GM19463 (cell line): ENCODE measurements at regions not wholly inside any gene's neighbourhood (a gene's known extent, or its start where the extent isn't known, plus 50 kb on each side); places are given as distances from the start of the nearest gene placed in this dataset.
"Not testable (repeated sequence)": the region's sequence is repeated elsewhere in the genome, so short reads cannot be mapped to it uniquely, and the experiment has no call there.

ENCODE experiments used
- ATAC-seq: cut with Tn5 transposase; IDR thresholded peaks from one replicate; pipeline ENCODE4 v1.9.1; 2021; ENCODE audit warnings: mild to moderate bottlenecking, moderate library complexity; ENCODE audit not compliant: unreplicated experiment

- no peak for ATAC-seq
Measured at GRCh38 chr19:28640506-28640905, 572.4 kb downstream of the UQCRFS1 start.

GRCh38 chr19:28638445-28638844 is 574.5 kb downstream of the UQCRFS1 start:
- ATAC-seq, result no peak

GRCh38 chr19:28636706-28637105 is 576.2 kb downstream of the UQCRFS1 start:
- ATAC-seq, result no peak

DNA sequence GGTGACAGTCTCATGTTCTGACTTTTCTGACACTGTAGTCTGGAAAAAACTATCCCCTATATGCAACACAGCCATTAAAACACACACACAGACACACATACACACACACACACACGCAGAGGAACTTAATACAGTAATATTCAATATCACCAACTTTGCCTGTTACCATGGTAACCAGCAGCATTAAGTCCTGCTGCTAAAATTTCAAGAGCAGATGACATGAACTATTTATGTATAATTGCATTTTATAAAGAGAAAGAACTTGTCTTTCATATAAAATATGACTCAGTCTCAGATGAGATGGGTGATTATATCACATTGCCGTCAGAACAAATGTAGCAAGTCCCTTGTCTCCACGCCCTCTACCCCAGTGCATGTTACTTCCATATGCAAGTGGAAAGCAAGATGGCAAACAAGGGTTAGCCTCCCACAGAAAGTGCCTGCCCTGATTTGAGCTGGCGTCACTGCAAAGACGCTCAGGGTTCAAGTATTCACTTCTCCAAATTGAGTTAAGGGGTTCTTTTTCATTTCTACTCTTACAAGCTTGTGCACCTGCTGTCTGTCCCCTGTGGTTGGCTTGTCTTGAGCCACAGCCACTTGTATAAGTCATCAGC is 576.8 kb downstream of the UQCRFS1 start:
- no peak for ATAC-seq

- no peak for ATAC-seq
Measured at GRCh38 chr19:28634837-28635236, 578.1 kb downstream of the UQCRFS1 start.

- no peak for ATAC-seq
Measured at GRCh38 chr19:28634019-28634328, 579.0 kb downstream of the UQCRFS1 start.

GRCh38 chr19:28633319-28634018 is 579.5 kb downstream of the UQCRFS1 start:
- no peak for ATAC-seq

- ATAC-seq, result peak; percentile 65
Measured at GRCh38 chr19:28632371-28633080, 580.4 kb downstream of the UQCRFS1 start.

DNA sequence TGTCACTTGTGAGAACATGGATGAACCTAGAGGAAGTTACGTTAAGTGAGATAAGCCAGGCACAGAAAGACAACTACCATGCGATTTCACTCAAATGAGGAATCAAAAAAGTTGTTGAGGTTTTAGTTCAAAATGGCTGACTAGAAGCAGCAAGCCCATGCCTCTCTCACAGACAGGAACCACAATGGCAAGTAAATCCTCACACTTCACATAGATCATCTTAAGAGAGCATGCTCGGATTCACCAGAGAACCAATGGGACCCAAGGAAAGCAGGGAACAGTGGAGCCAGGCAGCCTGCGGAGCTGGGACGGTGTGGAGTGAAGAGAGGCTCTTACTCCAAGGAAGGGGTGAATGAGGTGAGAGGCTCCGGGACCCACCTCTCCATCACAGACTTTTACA is 581.0 kb downstream of the UQCRFS1 start:
- no peak for ATAC-seq

DNA sequence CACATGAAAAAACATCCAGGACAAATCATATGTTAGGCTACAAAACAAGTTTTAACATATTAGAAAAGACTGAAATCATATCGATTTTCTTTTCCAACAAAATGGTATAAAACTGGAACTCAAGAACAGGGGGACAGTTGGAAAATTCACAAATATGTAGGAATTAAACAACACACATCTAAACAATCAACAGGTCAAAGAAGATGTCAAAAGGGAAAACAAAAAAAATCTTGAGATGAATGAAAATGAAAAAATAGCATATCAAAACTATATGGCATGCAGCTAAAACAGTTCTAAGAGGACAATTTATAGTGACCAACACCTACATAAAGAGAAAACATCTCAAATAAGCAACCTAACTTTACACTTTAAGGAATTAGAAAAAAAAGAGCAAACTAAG is 585.3 kb downstream of the UQCRFS1 start:
- ATAC-seq, result no peak

DNA sequence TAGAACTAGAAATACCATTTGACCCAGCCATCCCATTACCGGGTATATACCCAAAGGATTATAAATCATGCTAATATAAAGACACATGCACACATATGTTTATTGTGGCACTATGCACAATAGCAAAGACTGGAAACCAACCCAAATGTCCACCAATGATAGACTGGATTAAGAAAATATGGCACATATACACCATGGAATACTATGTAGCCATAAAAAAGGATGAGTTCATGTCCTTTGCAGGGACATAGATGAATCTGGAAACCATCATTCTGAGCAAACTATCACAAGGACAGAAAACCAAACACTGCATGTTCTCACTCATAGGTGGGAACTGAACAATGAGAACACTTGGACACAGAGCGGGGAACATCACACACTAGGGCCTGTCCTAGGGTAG is 586.5 kb downstream of the UQCRFS1 start:
- ATAC-seq, result not testable (repeated sequence)

- ATAC-seq, result no peak
Measured at GRCh38 chr19:28619816-28620429, 593.0 kb downstream of the UQCRFS1 start.

DNA sequence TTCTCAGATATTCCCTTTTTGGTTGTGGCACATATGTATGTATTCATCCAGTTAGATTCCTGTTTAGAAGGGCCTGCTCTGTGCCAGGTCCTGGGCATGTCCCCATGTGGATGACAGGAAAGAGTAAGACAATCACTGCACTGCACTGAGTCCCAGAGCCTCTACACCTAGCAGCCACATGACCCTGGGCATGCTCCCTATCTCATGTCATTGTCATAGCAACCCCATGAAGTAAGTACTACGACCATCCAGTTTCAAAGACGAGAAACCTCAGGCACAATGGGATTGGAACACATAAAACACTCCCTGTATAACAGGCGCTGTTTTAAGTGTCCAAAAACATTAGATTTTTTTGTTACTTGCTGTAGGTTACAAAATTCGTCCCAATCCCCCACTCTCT is 594.4 kb downstream of the UQCRFS1 start:
- no peak for ATAC-seq

GRCh38 chr19:28615966-28616365 is 597.0 kb downstream of the UQCRFS1 start:
- ATAC-seq, result no peak

DNA sequence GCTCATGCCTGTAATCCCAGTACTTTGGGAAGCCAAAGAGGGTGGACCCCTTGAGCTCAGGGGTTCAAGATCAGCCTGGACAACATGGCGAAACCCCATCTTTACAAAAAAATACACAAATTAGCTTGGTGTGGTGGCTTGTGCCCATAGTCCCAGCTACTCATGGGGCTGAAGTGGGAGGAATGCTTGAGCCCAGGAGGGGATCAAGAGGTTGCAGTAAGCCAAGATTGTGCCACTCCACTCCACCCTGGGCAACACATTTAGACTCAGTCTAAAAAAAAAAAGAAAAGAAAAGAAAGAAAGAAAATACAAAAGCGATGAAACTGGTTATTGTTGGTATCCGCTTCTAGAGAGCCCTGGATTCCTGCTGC is 597.4 kb downstream of the UQCRFS1 start:
- no peak for ATAC-seq

- no peak for ATAC-seq
Measured at GRCh38 chr19:28614634-28615545, 598.1 kb downstream of the UQCRFS1 start.

DNA sequence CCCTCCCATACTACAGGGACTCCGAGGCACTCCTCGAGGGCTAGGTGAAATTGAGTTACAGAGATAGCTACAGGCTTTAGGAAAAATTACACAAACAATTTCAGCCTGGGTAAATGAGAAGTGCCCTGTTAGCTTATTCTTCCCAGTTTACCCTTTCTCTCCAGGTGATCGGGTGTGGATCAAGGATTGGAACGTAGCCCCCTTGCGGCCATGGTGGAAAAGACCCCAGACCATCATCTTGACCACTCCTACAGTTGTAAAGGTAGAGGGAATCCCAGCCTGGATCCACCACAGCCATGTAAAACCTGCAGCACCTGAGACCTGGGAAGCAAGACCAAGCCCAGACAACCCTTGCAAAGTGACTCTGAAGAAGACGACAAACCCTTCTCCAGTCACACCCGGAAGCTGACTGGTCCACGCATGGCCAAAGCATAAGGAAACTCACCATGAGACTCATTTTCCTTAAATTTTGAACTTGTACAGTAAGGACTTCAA is 600.6 kb downstream of the UQCRFS1 start:
- ATAC-seq, result no peak

DNA sequence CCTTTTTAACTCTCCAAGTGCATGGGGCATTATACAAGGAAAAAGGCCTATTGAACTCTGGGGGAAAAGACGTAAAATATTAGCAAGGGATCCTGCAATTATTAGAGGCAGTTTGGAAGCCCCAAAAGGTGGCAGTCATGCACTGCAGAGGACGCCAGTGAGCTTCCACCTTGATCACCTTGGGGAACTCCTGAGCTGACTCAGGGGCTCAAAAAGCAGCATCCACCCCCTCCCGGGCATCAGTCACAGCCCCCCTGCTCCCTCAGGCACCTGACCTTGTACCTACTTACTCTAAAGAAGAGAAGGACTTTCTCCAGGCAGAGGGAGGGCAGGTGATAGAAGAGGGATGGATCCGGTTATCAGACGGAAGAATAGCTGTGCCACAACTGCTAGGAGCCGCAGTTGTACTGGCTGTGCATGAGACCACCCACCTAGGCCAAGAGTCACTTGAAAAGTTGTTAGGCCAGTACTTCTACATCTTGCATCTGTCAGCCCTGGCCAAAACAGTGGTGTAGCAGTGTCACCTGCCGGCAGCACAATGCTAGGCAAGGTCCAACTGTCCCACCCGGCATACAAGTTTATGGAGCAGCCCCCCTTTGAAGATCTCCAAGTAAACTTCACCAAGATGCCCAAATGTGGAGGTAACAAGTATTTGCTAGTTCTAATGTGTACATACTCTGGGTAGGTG is 601.6 kb downstream of the UQCRFS1 start:
- not testable (repeated sequence) for ATAC-seq

- ATAC-seq, result no peak
Measured at GRCh38 chr19:28610731-28611130, 602.2 kb downstream of the UQCRFS1 start.

DNA sequence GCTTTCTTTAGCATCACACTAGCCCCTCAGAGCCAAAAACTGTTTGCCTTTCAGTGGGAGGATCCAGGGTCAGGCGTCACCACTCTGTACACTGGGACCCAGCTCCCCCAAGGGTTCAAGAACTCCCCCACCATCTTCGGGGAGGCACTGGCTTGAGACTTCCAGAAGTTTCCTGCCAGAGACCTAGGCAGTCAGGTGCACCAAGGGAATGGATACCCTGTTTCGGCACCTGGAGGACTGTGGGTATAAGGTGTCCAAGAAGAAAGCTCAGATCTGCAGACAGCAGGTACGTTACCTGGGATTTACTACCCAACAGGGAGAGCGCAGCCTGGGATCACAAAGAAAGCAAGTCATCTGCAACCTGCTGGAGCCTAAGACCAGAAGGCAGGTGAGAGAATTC is 603.0 kb downstream of the UQCRFS1 start:
- no peak for ATAC-seq
